ENCODE measurements at regions not wholly inside any gene's neighbourhood (a gene's known extent, or its start where the extent isn't known, plus 50 kb on each side); places are given as distances from the start of the nearest gene placed in this dataset.

DNA sequence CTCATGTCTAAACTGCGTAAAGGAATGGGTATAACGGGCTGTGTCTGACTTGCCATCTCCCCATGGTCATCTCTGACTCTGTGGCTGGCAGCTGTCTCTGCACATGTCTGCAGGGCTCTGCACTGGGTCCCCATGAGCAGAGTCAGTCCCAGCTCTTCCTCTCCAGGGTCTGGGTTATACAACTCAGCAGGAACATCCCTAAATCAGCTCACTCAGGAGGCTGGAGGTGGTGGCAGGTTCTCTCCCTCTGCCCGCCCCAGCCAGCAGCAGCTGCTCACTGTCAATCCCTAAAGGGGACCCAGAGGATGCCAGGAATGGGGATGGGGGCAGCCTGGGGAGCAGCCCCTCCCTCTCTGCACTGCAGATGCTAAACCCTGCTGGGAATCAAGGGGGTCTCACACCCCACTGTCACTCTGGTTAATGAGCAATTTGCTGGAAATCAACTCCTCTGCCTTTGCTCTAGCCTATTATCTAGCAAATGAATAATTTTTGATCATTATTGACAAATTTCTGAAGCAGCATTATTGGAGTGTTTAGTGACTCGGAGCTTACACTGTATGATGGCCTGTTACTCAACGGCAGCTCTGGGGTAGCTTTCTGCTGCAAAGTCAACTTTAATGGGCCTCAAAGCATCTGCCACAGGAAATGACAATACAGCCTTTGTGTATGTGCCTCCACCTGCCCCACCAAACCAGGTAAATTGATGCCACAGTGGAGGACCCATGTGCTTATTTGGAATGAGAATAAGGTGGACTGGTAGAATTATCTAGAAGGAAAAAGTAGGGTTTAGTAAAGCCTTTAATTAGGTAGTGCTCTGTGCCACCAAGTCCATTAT, 55.7 kb upstream of the SHANK2 start:
- DNase-seq: no peak

DNA sequence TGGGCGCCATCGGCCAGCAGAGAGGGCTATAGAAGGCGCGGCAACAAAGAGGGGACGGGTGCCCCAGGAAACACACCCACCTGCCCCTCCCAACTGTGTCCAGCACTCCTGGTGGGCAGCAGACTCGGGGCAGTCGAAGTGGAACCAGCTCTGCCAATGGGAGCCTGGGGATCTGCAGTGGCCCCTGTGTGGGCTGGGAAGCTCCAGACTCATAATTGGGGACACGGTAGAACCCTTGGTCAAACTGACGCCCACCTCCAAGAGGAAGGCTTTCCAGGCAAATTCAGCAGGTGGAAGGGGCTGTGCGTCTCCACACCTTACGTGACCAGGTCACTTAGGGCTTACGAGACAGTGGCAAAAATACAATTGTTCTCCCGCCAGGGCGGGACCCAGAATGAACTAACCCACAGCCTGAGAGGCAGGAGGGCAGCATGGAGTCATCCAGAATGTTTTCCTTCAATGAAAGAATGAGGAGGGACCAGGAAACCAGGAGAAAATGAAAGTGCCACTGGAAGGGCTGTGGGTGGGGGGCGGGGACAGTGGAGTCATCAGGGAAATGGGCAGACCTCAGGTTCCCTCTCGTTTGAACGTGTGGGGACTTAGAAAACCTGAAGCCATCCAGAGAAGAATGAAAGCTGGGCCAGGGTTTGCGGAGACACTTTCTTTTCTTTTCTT, 53.2 kb upstream of the SHANK2 start:
- no peak for DNase-seq

DNA sequence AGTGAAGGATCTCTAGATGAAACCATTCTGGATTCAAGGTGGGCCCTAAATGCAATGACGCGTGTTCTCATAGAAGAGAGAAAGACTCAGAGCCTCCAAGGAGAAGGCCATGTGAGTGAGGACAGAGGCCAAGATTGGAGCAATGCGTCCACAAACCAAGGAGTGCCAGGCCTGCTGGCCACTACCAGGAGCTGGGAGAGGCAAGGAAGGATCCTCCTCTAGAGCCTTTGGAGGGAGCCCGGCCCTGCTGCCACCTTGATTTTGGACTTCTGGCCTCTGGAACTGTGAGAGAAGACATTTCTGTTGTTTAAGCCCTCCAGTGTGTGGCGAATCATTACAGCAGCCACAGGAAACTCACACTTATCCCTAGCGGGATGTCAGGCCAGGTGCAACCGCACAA, 52.7 kb upstream of the SHANK2 start:
- DNase-seq: no peak

DNA sequence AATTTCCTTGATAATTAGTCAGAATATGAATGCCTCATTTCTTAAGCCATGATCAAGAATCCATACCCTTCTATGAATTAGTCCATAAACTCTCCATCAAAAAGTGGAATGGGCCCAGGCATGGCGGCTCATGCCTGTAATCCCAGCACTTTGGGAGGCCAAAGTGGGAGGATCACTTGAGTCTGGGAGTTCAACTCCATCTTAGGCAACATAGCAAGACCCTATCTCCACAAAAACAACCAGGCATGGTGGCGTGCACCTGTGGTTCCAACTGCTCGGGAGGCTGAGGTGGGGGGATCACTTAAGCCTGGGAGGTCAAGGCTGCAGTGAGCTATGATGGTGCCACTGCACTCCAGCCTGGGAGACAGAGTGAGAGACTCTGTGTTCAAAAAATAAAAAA, 52.1 kb upstream of the SHANK2 start:
- DNase-seq: no peak

DNA sequence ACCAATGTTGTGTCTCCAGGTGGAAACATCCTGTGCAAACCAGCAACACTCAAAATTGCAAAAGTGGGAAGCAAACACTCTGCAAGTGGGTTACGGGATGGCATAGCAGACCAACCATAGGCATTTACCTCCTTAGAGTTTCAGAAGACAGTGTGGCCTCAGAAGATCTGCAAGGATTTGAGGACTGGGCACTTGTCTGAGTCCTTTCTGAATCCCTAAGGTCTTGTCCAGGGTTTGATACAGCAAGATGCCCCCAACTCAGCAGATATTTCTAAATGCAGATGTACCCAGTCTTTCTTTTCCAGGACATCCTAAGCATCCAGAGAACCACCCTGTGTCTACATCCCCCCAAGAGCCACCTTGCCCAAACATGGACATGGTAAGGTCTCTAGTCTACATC, 51.7 kb upstream of the SHANK2 start:
- no peak for DNase-seq

- no peak for DNase-seq
These were observed 50.5 kb upstream of the SHANK2 start for GRCh38 chr11:71302911-71303310.

DNA sequence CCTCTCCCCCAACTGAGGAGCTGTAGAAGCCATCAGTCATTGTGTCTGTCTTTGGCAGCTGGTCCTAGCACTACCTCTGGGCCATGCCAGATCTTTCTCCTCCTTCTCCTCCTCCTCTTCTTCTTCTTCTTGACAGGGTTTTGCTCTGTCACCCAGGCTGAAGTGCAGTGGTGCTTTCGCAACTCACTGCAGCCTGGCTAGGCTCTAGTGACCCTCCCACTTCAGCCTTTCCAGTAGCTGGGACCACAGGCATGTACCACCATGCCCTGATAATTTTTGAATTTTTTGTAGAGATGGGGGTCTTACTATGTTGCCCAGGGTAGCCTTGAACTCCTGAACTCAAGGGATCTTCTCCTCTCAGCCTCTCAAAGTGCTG, 50.1 kb upstream of the SHANK2 start:
- DNase-seq: no peak

Data from NCI-H1105 treated with DMSO at 0.1 percent for 48 hours (cell line).